SKM-1 (cell line): ENCODE measurements at regions not wholly inside any gene's neighbourhood (a gene's known extent, or its start where the extent isn't known, plus 50 kb on each side); places are given as distances from the start of the nearest gene placed in this dataset.

Experiments
- DNase-seq: peaks from one replicate; lab custom pipeline; 2025; ENCODE audit not compliant: unreplicated experiment; lab: John Stamatoyannopoulos, UW

DNA sequence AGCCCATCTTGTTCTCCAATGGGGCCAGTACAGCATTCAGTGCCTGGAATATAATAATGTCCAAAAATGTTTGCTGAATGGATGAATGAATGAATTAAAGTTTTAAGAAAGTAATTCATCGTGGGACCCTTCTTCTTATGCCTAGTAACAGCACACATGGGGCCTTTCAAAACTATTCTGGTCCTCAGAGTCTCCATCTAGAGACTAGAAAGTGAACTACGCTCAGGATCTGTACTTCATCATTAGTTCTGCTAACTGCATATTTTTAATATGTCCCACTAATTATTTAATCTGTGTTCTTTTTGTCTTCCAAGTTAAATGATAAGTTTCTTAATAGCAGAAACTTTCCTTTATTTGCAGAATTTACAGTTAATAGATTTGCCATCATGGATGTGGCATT lies 172.5 kb downstream of the SMAD2 start:
- DNase-seq: no peak

DNA sequence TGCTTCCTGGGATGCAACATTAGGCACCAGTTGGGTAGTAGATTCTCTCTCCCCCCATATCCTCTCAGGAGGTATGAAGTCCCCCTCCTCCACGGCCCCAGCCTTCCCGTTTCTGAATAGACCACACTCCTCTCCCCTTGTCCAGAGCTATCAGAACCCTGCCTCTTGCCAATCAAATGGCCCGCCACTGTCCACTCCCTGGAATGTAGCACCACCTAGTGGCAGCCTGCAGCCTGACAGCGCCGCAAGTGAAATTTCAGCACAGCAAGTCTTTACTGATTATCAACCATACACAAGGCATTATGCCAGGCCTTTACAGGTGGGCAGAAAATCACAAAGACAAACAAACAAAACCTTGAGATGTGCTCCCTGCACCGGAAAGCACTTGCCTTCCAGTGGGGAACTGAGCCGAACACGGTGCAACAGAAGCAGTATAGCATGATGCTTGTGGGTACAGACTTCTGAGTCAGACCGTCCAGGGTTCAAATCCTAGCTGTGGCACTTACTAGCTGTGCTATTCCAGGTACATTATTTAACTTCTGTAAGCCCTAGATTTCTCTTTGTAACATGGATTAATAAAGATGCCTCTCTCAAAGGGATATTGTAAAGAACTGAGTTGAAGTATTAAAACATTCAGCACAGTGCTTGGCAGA lies 174.0 kb downstream of the SMAD2 start:
- peak; percentile 11 for DNase-seq

DNA sequence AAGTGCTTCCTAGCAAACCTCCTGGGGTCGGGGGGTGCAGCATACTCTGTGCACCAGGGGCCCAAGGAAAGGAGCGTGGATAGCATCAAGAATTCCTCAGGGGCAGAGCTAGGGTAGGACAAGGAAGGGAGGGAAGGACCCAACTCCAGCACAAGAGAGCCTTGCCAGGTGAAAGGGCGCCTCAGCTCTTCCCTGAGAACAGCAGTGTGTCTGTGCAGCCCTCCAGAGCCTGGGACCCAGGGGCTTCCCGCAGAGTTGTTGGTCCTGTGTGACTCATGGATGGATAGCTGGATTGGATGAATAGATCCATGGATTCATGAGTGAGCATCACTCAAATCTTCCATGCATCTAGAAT lies 175.4 kb downstream of the SMAD2 start:
- no peak for DNase-seq

DNA sequence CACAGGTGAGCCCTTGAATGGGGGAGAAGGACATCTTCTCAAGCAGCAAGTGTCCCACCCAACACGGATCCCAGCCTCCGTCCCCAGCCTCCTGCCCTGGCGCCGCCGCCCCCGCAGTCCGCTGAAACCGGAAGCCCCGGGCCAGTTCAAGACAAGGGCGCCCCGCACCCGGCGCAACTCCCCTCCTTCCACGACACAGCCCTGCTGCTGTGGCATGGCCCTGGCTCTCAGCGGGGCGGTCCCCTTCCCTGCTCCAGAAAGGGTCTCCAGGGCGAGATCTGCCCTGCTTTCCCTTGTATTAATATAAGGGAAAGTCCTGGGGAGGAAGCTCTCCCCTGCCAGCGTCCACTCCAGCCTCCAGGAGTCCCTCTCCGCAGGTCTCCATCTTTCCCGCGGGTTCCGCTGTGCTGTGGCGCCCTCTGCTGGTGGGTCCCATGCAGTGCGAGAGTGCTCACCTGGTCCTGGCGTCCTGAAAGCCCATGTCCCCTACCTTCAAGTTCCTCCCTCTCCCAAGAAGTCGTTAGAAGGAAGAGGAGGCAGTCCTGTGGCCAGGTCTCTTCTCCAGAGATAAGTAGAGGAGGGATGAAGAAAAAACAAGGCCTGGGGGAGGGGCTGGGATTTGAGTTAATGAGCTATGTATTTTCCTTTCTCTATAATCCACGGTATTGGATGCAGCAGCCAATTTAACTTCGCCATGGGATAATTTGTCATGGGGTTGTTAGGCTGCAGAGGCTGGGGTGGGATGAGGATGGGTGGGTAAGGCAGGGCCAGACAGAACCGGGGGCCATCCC lies 176.0 kb downstream of the SMAD2 start:
- peak; percentile 21 for DNase-seq

DNA sequence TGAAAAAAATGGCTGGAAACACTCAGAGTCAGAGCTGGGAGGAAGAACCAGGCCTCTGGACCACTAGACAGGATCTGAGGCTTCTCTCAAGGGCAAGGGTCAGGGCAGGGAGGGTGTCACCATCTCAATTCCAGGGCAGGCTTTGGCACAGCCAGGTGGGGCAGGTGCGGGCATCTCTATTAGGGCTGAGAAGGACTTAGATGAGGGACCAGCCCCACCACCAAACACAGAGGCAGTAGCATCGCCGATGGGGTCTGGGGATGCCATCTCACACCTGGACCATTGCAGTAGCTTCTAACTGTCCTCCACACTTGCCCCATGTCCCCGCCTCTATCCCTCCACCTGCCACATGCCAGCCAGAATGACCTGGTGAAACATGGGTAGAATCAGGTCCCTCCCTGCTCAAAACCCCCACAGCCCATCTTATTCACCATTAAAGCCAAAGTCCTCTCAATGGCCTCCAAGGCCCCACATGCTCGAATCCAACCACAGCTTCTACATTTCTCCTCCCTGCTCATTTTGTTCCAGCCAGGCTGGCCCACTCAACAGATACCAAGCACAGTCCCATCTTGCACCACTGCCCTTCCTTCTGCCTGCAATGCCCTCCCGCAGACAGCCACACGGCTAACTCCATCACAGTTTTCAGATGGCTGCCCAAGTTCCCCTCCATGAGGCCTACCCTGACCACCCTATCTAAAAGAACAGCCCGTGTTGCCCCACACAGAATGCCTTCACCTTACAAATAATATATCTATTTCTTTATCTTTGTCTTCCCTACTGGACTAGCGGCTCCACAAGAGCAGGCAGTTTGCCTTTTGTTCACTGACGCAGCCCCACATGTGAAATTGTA lies 177.4 kb downstream of the SMAD2 start:
- no peak for DNase-seq

DNA sequence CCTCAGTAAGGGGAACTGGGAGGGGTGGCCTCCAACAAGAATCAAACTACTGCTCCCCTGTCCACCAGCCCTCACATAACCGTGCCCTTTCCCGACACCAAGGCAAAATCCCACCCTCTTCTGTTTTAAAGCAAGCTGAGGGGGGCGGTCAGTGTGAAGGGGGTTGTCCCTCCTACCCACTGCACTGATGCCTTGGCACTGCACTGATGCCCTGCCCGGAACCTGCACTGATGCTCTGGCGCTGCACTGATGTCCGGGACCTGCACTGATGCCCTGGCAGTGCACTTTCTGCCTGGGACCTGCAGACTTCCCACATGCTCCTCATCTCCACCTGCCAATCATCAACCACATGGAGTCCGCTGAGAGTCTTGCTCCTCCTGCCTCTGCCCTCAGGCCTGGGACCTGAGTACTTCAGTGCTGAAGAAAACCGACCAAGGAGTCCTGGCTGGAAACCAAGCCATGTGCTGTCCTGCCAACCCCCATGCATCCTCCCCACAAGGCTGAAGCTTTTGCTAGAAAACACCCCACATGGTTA lies 179.5 kb downstream of the SMAD2 start:
- no peak for DNase-seq

DNA sequence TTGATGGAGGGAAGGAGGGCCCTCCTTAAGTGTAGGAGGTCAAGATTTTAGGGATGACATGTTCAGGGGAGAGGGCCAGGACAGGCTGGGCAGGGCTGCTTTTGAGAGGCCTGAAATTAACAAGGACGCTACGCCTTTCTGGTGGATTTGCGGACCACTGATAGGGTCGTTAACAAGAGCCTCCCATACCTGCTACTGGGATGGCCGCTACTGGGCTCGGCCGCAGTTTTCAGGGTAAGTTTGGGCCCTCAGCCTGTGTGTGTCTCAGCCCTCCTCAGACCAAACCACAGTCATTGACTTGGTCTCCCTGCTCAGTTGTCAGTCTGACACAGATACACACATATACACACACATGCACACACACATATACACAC lies 180.9 kb downstream of the SMAD2 start:
- no peak for DNase-seq

DNA sequence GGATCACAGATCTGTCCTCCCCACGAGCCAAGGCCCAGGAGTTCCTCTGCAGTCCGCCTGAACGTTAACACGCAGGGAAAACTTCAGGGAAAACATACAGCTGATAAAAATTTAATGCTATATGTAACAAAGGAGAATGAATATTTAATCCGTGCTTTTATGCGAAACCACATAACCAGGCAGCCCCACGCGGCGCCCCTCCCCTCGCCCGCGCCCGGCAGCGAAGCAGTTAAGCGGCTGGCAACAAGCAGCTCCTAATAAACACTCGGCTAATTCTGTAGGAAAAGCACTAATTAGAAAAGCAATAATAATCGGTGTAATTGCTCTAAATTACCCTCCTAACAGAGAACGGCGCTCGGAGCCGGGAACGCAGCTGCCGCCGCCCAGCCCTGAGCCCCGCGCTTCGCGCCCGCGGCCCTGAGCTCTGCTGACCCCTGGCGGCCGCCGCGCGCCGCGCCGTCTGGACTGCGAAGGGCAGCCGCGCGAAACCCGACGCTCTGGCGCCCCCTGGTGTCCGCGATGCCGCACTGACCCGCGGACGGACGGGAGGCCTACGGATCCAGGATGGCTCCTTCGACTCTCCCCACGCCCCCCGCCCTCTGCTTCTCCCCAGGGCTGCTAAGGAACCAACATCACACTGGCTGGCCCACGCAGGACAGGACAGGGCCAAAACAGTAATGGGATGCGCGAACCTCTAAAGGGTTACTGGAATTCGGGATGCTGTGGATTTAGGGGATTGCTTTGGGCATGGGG lies 181.4 kb downstream of the SMAD2 start:
- DNase-seq: peak; percentile 41

DNA sequence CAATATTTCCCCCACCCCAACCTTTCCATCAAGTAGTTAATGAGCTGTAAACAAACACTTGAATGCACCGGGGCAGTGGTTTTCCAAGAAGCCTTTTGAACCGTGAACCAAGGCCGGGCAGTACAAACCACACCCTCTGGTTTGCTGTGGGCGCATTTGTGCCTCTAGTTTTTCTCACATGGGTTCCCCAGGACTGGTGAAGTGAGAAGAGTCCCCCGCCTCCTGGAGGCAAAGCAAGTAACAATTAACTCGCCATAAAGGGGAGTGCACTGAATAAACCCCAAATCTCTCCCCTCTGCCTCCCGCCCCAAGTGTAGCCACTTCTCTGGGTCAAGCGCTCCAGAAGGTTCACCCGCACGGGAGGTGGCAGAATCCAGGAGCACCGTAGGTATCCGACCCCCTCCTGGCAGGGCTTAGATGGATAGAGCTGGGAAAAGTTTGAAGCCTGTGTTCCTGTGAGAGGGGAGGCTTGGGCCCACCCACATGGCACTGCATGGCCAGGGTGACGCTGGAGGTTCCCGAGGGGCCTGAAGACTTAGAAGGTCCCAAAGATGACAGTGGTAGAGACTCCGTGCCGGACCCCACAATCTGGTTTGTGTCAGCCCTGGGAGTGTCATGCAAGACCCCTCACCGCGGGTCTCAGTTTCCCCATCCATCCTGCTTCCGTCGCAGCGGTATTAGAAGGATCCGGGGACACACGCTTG lies 182.2 kb downstream of the SMAD2 start:
- no peak for DNase-seq

DNA sequence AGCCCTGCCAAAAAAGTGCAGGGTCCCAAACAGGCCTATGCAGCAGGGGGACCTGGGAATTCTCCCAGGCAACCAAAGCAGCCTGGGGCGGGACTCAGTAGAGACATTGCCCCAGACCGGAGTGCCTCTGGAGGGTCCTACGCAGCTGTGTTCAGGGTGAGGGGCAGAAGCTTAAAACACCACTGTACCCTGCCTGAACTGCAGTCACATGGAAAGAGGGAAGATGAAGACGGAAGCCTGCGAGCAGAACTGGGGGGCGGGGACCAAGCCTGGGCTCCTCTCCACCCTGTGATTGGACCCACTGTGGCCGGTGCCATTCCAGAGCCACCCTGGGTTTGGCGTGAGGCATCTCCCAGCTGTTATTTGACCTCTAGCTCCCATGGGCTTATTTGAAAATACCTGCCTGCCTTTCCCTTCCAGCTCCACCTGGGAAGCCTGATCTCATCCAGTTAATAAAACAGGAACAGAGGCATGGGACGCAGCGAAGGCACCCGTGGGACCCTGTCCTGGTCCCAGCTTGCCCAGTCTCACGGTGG lies 183.1 kb downstream of the SMAD2 start:
- no peak for DNase-seq

DNA sequence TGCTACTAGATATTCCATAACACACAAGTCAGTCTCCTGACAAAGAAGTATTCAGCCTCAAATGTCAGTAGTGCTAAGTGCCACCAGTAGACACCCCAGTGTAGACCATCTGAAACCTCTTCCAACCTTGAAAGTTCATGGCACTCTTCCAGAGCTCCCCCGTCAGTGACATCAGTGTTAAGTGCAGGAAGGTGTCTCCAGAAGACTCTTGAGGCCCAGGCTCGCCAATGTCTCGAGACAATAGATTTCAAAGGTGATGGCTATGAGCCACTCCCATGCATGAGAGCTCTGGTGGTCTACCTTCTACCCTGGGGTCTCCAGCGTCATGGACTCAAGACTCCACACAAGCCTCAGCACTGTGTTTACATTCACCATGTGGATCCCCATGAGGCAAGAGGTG lies 183.8 kb downstream of the SMAD2 start:
- no peak for DNase-seq

DNA sequence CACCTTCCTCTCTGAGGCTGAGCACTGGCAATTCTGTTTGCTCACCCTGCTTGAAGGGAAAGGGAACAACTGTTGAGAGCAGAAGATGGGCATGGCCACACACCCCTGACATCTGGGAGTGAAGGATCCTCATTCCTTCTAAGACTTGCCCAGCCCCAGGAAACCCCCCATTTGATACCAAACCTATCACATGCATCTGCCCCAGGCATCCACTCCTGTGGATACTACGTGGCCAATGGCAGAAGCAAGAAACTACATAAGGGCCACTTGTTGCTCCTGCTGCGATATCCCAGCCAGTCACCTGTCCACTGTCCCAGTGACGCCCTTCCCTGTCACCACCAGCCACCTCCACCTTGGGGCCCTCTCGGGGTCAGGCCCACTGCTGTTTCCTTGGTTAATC lies 185.2 kb downstream of the SMAD2 start:
- DNase-seq: no peak

DNA sequence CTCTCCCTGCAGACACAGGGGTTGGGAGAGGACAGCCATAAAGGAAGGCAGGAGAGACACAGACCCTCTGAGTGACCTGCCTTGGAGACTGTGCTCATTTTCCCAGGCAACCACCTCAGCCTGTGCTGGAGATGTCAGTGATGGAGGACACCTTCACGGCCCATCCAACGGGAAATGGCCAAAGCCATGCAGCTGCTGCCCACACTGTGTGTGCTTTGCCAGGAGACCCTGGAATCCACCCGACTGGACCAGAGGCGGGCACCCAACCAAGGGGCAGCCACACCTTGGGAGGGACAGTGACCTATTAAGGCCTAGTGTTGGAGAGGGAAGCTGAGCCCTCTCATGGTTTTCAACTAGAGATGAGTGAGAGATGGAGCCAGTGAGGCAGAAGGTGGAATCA lies 192.5 kb downstream of the SMAD2 start:
- no peak for DNase-seq

DNA sequence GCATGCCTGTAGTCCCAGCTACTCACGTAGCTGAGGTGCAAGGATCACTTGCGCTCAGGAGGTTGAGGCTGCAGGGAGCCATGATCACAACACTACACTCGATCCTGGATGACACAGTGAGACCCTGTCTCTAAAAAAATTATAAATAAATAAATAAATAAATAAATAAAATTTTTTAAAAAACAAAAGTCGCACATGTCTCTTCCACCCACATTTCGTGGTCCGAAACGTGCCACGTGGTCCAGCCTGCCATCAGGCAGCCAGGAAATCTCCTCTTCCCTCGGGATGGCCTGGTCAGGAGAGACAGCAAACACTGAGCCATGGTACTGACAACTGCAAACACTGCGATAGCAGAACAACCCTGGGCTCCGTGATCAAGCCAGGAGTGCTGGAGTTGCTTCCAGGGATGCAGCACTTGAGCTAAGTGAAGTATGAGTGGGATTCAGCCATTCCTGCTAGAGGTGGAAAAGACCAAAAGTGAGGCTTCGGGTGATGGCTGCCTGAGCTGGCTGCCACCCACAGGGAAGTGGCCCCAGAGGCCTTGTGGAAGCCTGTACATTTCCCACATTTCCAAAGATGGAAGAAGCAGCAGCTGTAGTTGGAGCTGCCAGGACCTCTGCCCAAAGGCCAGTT lies 193.1 kb downstream of the SMAD2 start:
- DNase-seq: no peak

DNA sequence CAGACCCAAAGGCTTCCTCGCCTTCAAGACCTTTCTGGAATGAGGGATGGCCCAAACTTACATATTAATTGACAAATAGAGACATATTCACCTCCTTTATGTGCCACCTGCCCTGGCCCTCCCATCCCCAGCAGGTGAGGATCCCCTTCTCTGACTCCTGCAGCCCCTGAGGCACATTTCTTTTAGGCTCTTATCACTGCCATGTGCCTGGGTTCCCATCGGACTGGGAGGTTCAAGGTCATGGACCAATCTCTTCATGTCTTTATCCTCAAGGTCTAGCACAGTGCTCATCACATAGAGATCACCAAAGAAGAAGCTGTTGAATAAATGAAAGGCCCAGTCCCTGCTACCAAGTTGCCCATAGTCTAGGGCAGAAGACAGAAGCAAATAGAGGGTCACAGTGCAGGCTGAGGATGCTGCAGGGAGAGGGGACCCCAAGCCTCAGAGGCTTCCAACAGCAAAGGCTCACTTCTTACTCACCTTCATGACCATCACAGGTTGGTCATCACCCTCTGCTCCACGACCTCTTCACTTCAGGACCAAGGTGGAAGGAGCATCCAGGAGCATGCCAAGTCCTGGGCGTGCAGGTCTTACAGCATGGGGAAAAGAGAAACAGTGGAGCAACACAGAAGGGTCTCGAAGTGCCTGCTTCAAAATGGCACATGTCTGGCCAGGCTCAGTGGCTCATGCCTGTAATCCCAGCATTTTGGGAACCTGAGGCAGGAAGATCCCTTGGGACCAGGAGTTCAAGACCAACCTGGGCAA lies 193.9 kb downstream of the SMAD2 start:
- no peak for DNase-seq

DNA sequence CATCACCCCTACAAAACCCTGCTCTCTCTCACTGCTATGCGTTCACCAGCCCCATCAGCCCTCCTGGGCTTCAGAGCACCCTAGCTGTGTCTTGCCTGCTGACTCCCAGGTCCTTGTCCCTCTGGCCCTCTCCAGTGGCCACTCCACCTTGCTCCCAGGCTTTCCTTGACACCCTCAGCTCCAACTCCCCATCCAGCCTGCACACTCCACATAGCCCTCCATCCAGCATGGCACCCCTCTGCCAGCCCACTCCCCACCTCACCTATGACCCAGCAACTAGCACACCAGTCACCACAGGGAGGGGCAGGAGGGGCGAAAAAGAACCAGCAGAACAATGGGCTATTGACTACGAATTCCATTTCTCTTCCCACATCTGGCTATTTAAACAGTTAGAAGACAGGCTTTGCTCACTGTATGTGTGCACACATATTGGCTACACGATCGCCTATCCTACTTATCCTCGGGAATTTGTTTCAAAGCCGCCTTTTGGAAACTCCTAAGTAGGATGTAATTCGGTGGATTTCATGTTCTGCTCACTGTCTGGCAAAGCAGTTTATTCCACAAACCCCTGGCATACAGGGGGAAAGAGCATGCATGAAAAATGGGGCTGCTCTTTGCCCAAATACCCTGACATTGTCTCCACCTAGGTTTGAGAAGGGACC lies 195.3 kb downstream of the SMAD2 start:
- DNase-seq: no peak

DNA sequence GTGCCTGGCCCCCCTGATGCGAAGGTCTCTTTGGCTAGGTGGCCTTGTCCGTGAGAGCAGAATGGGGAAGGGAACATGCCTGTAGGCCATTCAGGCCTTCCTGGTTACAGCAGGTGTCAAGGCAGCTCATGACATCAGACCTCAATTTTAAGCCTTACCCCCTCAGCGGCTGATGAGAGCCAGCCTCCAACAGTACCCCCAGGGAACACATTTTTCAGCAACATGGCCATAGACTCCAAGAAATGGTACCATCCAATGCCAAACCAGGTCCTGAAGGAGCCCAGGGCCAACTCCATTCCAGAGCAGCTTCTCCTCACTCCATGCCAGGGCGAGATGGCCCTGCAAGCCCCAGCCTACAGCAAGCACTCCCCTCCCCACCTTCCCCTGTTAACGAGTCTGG lies 199.2 kb downstream of the SMAD2 start:
- no peak for DNase-seq

DNA sequence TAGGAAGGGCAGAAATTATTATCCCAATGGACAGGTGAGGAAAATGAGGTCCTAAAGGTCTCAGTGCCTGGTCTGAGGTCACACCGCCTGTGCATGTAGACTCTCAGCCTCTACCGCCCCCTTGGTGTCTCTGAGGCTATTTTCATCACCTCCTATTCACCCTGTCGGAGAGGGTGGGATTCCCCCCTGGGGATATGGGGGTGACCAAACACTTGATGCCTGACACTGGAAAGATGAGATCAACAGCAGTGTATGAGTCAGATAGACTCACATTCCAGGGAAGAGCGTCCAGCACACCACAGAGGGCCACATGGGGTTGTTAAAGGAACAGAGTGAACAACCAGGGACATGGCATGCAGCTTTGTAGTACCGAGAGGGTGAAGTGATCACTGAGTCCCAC lies 199.7 kb downstream of the SMAD2 start:
- no peak for DNase-seq
